Karpas-422 (cell line): ENCODE measurements at regions not wholly inside any gene's neighbourhood (a gene's known extent, or its start where the extent isn't known, plus 50 kb on each side); places are given as distances from the start of the nearest gene placed in this dataset.

ENCODE experiments used
- DNase-seq: peaks from one replicate; pipeline ENCODE4 v3.0.0-alpha.2; 2015
- H2AFZ ChIP-seq: fragments of 200-600 bp; sonication (generic); 2 replicates; pipeline ENCODE4 v1.6.1; 2014; ENCODE audit warnings: antibody characterized with exemption, low read length, mixed read lengths
- H3K27ac ChIP-seq: fragments of 200-600 bp; sonication (generic); 2 replicates; pipeline ENCODE4 v1.5.1; 2014; ENCODE audit warnings: mild to moderate bottlenecking, low read length, moderate library complexity
- H3K27me3 ChIP-seq: fragments of 200-600 bp; sonication (generic); 2 replicates; pipeline ENCODE4 v1.6.1; 2014; ENCODE audit warnings: low read length, mixed read lengths
- H3K36me3 ChIP-seq: fragments of 200-600 bp; sonication (generic); 2 replicates; pipeline ENCODE4 v1.6.1; 2014; ENCODE audit warnings: low read length, mixed read lengths; ENCODE audit not compliant: insufficient read depth
- H3K4me1 ChIP-seq: fragments of 200-600 bp; sonication (generic); 2 replicates; pipeline ENCODE4 v1.6.1; 2014; ENCODE audit warnings: mild to moderate bottlenecking, low read length, mixed read lengths
- H3K4me2 ChIP-seq: fragments of 200-600 bp; sonication (generic); 2 replicates; pipeline ENCODE4 v1.6.1; 2014; ENCODE audit warnings: low read length, low read depth, mild to moderate bottlenecking; ENCODE audit not compliant: poor library complexity, severe bottlenecking
- H3K4me3 ChIP-seq: fragments of 200-600 bp; sonication (generic); 2 replicates; pipeline ENCODE4 v1.5.1; 2014; ENCODE audit warnings: mild to moderate bottlenecking, antibody characterized with exemption, low read length, mixed read lengths
- H3K79me2 ChIP-seq: fragments of 200-600 bp; sonication (generic); 2 replicates; pipeline ENCODE4 v1.6.1; 2014; ENCODE audit warnings: mild to moderate bottlenecking, low read length, mixed read lengths
- H3K9ac ChIP-seq: fragments of 200-600 bp; sonication (generic); 2 replicates; pipeline ENCODE4 v1.6.0; 2014; ENCODE audit warnings: low read length
- H3K9me2 ChIP-seq: fragments of 200-600 bp; sonication (generic), shearing (Covaris generic); replicated peaks from 2 replicates; pipeline ENCODE4 v1.6.0; 2014; ENCODE audit warnings: mild to moderate bottlenecking, low read length, moderate library complexity; ENCODE audit not compliant: insufficient read depth
- H3K9me3 ChIP-seq: fragments of 300-700, 200-600 bp; sonication (generic); 2 replicates; pipeline ENCODE4 v1.6.1; 2014; ENCODE audit warnings: low read length, mixed read lengths
- H4K20me1 ChIP-seq: fragments of 200-600 bp; sonication (generic); 2 replicates; pipeline ENCODE4 v1.6.1; 2014; ENCODE audit warnings: mild to moderate bottlenecking, antibody characterized with exemption, low read length, low read depth; ENCODE audit not compliant: insufficient read depth

DNA sequence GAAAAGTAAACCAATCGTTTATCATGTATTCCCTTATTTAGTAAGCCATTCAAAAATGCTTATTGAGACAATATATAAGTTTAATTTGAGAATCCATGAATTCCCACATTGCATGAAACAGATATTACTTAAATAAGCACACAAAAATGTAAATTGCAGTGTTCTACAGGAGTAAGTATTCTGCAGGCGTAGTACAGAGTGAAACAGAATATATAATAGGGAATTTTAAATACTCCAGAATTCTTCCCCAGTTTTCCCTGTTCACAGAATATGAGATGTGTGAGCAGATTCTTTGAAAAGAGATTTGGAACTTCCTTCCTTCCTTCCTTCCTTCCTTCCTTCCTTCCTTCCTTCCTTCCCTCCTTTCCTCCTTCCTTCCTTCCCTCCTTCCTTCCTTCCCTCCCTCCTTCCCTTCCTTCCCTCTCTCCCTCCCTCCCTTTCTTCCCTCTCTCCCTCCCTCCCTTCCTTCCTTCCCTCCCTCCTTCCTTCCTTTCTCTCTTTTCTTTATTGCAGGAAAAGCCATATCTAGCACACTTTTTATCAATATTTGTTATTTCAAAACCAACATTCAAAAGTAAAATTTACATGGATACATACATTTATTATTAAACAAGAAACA, 977.7 kb upstream of the LRRTM1 start:
- Histone ChIP-seq H3K9ac (no peak overlapping the region), H3K27ac (no peak overlapping the region), H3K36me3 (no peaks in the 10 kb centered on the region), H3K9me2 (no peaks in the 10 kb centered on the region), H3K4me1 (no peaks in the 10 kb centered on the region), H3K9me3 (peaks cover 51% of the 10 kb centered on the region), H3K79me2 (no peaks in the 10 kb centered on the region), H3K27me3 (no peaks in the 10 kb centered on the region), H4K20me1 (no peaks in the 10 kb centered on the region), H3K4me2 (no peak overlapping the region), H3K4me3 (no peak overlapping the region), H2AFZ (no peak overlapping the region)
- no peak for DNase-seq

DNA sequence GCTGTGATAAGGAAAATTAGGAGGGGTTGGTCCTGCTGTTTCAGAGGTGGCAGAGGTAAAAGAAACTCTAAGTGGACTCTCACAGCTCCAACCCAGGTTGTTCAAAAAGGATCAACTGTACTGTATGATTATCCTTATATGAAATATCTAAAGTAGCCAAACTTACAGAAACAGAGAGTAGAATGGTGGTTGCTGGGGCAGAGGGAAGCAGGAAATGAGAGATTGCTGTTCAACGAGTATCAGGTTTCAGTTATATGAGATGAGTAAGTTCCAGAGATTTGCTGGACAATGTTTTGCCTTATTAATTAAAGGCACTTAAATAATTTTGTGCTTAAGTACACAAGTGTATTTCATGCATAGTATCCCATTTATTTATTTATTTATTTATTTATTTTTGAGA, 972.0 kb upstream of the LRRTM1 start:
- H3K4me3 ChIP-seq, result no peak overlapping the region
- H3K27me3 ChIP-seq, result no peaks in the 10 kb centered on the region
- no peak overlapping the region for H3K4me2 ChIP-seq
- H3K36me3 ChIP-seq, result no peaks in the 10 kb centered on the region
- no peaks in the 10 kb centered on the region for H4K20me1 ChIP-seq
- no peak overlapping the region for H3K9ac ChIP-seq
- no peak overlapping the region for H2AFZ ChIP-seq
- no peaks in the 10 kb centered on the region for H3K4me1 ChIP-seq
- H3K79me2 ChIP-seq, result no peaks in the 10 kb centered on the region
- no peak for DNase-seq
- no peaks in the 10 kb centered on the region for H3K9me2 ChIP-seq
- H3K27ac ChIP-seq, result no peak overlapping the region
- H3K9me3 ChIP-seq, result peaks cover 66% of the 10 kb centered on the region

DNA sequence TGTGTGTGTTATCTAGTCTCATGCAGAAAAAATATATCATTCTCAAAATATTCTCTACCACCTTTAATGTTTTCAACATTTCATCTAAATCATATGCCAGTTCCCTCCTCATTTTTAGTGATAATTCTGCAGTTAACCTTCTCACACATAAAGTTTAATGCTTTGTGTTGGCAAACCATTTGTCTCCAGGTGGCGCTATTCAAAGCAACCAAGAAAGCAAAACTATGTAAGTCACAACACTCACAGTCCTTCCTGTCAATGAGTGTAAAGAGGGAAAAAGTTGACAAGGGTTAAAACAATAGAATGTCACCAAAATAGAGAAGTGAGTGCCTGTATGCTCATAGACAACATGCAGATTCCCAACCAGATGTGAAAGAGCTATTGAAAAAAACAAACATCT, 961.6 kb upstream of the LRRTM1 start:
- Histone ChIP-seq H3K36me3 (no peaks in the 10 kb centered on the region), H3K9me2 (no peaks in the 10 kb centered on the region), H3K4me2 (no peak overlapping the region), H3K27me3 (no peaks in the 10 kb centered on the region), H4K20me1 (no peaks in the 10 kb centered on the region), H3K9me3 (peaks cover 43% of the 10 kb centered on the region), H3K9ac (no peak overlapping the region), H3K4me1 (no peaks in the 10 kb centered on the region), H3K4me3 (no peak overlapping the region), H3K79me2 (no peaks in the 10 kb centered on the region), H3K27ac (no peak overlapping the region), H2AFZ (no peak overlapping the region)
- DNase-seq, result peak; percentile 45

DNA sequence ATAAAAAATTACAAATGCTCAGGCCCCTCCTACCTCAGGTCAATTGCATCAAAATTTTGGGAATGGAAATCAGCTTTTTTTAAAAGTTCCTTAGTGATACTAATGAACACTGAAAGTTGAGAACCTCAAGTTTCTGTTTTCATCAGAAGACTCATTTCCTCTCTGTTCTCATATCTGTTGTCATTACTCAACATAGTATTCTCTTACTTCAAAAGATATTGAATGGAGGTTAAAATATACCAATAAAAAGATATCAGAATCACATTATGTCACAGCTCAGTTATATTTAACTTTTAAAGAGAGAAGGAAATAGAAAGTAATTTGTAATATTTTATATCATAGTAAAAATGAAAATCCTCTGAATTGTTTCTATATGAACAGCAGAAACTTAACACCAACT, 959.4 kb upstream of the LRRTM1 start:
- no peak for DNase-seq
- Histone ChIP-seq H3K4me3 (no peak overlapping the region), H3K27ac (no peak overlapping the region), H3K9me2 (no peaks in the 10 kb centered on the region), H2AFZ (no peak overlapping the region), H3K79me2 (no peaks in the 10 kb centered on the region), H3K9me3 (peaks cover 49% of the 10 kb centered on the region), H3K27me3 (no peaks in the 10 kb centered on the region), H3K36me3 (no peaks in the 10 kb centered on the region), H4K20me1 (no peaks in the 10 kb centered on the region), H3K9ac (no peak overlapping the region), H3K4me1 (no peaks in the 10 kb centered on the region), H3K4me2 (no peak overlapping the region)

DNA sequence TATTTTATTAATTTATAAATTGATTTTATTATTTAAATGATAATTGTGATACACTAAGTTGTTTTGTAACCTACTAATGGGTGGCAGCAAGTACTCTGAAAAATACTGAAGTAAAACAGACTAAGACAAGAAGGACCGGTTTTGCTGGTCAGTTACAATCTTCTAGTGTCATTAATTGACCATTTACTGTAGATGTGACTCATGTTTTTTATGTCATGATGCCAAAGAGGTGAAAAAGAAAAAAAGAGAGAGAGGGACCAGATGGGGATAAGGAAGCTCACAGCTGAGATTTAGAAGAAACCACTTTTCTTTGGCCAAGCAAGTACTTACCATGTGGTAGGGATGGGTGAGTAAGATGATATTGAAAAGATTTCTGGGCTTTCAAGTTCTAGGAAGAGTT, 955.8 kb upstream of the LRRTM1 start:
- Histone ChIP-seq H3K4me3 (no peak overlapping the region), H3K4me1 (no peaks in the 10 kb centered on the region), H3K27me3 (no peaks in the 10 kb centered on the region), H3K9ac (no peak overlapping the region), H3K27ac (no peak overlapping the region), H3K36me3 (no peaks in the 10 kb centered on the region), H3K9me3 (peaks cover 40% of the 10 kb centered on the region), H3K9me2 (no peaks in the 10 kb centered on the region), H3K79me2 (no peaks in the 10 kb centered on the region), H4K20me1 (no peaks in the 10 kb centered on the region), H2AFZ (no peak overlapping the region), H3K4me2 (no peak overlapping the region)
- DNase-seq, result no peak

DNA sequence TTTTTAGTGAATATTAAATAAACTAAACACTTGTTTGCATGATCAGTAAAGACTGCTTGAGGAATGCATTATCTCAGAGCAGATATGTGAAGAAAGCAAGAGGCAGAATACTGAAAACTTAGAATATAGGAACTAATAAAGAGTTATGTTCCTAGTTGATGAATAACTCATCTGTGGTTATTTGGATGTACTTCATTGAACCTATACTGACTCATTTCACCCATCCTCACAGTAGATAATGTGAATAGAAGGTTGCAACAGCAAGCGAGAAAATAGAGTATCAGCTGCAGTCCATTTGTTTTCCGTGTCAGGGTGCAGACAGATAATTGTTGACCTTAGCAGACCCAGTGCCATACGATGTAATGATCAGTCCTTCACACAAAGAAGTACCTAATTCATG, 945.7 kb upstream of the LRRTM1 start:
- no peak for DNase-seq

DNA sequence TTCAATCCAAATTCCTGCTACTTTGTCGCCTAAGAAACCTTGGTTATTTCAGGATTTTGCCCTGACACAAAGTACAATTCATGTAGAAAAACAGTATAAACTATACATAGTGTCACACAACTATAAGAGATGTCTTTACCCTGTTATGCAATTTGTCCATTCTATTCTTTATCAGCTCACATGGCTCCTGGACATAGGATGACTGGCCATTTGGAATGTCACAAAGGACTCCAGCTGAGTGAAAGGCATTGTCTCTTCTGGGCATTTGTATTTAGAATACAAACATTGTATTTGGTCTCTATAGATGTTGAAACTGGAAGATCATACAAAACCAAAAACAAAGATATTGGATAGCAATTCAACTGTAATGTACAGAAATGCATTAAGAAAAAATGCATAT, 944.6 kb upstream of the LRRTM1 start:
- no peak overlapping the region for H3K4me3 ChIP-seq
- H3K36me3 ChIP-seq, result no peaks in the 10 kb centered on the region
- no peaks in the 10 kb centered on the region for H3K27me3 ChIP-seq
- no peaks in the 10 kb centered on the region for H3K79me2 ChIP-seq
- H2AFZ ChIP-seq, result no peak overlapping the region
- H3K9me2 ChIP-seq, result no peaks in the 10 kb centered on the region
- H3K9ac ChIP-seq, result no peak overlapping the region
- peaks cover 21% of the 10 kb centered on the region for H3K9me3 ChIP-seq
- no peaks in the 10 kb centered on the region for H3K4me1 ChIP-seq
- no peak for DNase-seq
- no peak overlapping the region for H3K4me2 ChIP-seq
- no peak overlapping the region for H3K27ac ChIP-seq
- no peaks in the 10 kb centered on the region for H4K20me1 ChIP-seq

More for the DNA sequence above, 945.7 kb upstream of the LRRTM1 start:
- no peaks in the 10 kb centered on the region for H3K9me2 ChIP-seq
- no peaks in the 10 kb centered on the region for H3K36me3 ChIP-seq
- no peak overlapping the region for H3K4me3 ChIP-seq
- H2AFZ ChIP-seq, result no peak overlapping the region
- no peak overlapping the region for H3K4me2 ChIP-seq
- no peak overlapping the region for H3K9ac ChIP-seq
- H3K27ac ChIP-seq, result no peak overlapping the region
- H3K27me3 ChIP-seq, result no peaks in the 10 kb centered on the region
- H3K79me2 ChIP-seq, result no peaks in the 10 kb centered on the region
- H4K20me1 ChIP-seq, result no peaks in the 10 kb centered on the region
- peaks cover 21% of the 10 kb centered on the region for H3K9me3 ChIP-seq
- H3K4me1 ChIP-seq, result no peaks in the 10 kb centered on the region

DNA sequence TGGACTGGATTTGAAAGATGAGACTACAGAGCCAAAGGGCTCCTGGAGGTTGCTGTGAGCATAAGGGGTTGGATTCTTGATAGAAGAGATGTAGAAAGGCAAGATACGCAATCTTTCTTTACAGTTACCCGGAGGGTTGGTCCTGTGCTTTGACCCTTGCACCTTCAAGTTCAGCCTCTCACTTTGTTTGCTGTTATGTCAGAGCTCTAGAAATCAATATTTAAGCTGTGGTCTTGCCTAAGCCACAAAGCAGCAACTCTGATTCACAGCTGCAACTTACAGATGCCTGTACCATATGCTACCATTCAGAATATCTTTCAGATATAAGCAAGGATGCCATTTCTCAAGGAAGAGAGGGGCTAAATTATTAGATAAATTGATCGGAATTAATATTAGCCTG, 943.1 kb upstream of the LRRTM1 start:
- Histone ChIP-seq H3K36me3 (no peaks in the 10 kb centered on the region), H3K9me3 (peaks cover 31% of the 10 kb centered on the region)

DNA sequence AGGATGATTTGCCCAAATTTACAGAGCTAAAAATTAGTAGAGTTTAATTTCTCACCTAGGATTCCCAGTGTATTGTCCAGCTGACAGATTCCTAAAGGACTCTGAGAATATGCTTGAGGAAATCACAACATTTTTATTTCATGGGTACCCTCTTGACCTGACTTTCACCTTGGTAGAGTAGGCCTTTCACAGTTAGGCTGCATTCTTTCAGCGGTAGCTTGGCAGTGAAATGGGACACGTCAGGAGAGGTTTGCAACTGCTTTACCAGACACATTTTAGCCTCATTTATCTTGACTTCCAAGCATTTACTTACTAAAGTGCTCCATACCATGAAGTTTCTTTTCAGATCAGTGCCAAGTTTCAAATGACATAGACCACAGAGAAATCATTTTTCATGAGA, 937.9 kb upstream of the LRRTM1 start:
- H3K4me1 ChIP-seq, result no peaks in the 10 kb centered on the region
- H3K27me3 ChIP-seq, result no peaks in the 10 kb centered on the region
- H3K27ac ChIP-seq, result no peak overlapping the region
- H3K36me3 ChIP-seq, result no peaks in the 10 kb centered on the region
- no peak overlapping the region for H3K9ac ChIP-seq
- H3K4me2 ChIP-seq, result no peak overlapping the region
- no peak overlapping the region for H2AFZ ChIP-seq
- DNase-seq, result no peak
- no peak overlapping the region for H3K4me3 ChIP-seq
- H3K9me3 ChIP-seq, result peaks cover 45% of the 10 kb centered on the region
- no peaks in the 10 kb centered on the region for H3K9me2 ChIP-seq
- H3K79me2 ChIP-seq, result no peaks in the 10 kb centered on the region
- no peaks in the 10 kb centered on the region for H4K20me1 ChIP-seq

More for the DNA sequence above, 943.1 kb upstream of the LRRTM1 start:
- no peak for DNase-seq
- Histone ChIP-seq H3K4me1 (no peaks in the 10 kb centered on the region), H3K27me3 (no peaks in the 10 kb centered on the region), H3K27ac (no peak overlapping the region), H3K4me2 (no peak overlapping the region), H3K4me3 (no peak overlapping the region), H3K79me2 (no peaks in the 10 kb centered on the region), H2AFZ (no peak overlapping the region), H4K20me1 (no peaks in the 10 kb centered on the region), H3K9ac (no peak overlapping the region), H3K9me2 (no peaks in the 10 kb centered on the region)
